Keratinocyte (primary cell): ENCODE measurements at regions not wholly inside any gene's neighbourhood (a gene's known extent, or its start where the extent isn't known, plus 50 kb on each side); places are given as distances from the start of the nearest gene placed in this dataset.

Experiments used
- DNase-seq: peaks from one replicate; pipeline ENCODE4 v3.0.0-alpha.2; 2011; ENCODE audit warnings: low read depth, missing footprints, low spot score
- FAIRE-seq: peaks from 2 replicates; lab custom pipeline; 2011; peaks lifted over from hg19 to GRCh38; lab: Jason Lieb, UNC
- H2AFZ ChIP-seq: 2 replicates; pipeline ENCODE4 v1.6.0; 2012; ENCODE audit warnings: low read length, control low read depth, inconsistent platforms; ENCODE audit not compliant: control insufficient read depth
- H3K27ac ChIP-seq: 2 replicates; pipeline ENCODE4 v1.5.1; 2011; ENCODE audit warnings: low read length; ENCODE audit not compliant: control insufficient read depth, insufficient read depth
- H3K27me3 ChIP-seq: 3 replicates; pipeline ENCODE4 v1.6.0; 2011; ENCODE audit warnings: low read length; ENCODE audit not compliant: control insufficient read depth, insufficient read depth; ENCODE audit errors: extremely low read depth
- H3K36me3 ChIP-seq, 2 experiments: 2 replicates in 1 of 2; 3 replicates in 1 of 2; pipeline ENCODE4 v1.5.1; 2011; ENCODE audit warnings: low read length in 2 of 2, mild to moderate bottlenecking in 1 of 2; ENCODE audit not compliant: control insufficient read depth in 2 of 2, insufficient read depth in 2 of 2; ENCODE audit errors: extremely low read depth in 1 of 2
- H3K4me1 ChIP-seq: 3 replicates; pipeline ENCODE4 v1.5.1; 2011; ENCODE audit warnings: low read length; ENCODE audit not compliant: control insufficient read depth, insufficient read depth; ENCODE audit errors: extremely low read depth
- H3K4me2 ChIP-seq: 3 replicates; pipeline ENCODE4 v1.6.0; 2011; ENCODE audit warnings: low read depth, low read length; ENCODE audit not compliant: control insufficient read depth, insufficient read depth; ENCODE audit errors: extremely low read depth
- H3K4me3 ChIP-seq, 3 experiments: fragments of 200-600 bp in 1 of 3; sonication (generic) in 1 of 3; 2 replicates in 2 of 3; 3 replicates in 1 of 3; pipeline ENCODE4 v1.5.1; 2011 to 2016; ENCODE audit warnings: low read length in 3 of 3, mild to moderate bottlenecking in 3 of 3, control low read depth in 2 of 3, inconsistent platforms in 1 of 3, low read depth in 1 of 3, mixed read lengths in 1 of 3, mixed run types in 1 of 3, moderate library complexity in 1 of 3; ENCODE audit not compliant: control insufficient read depth in 2 of 3, insufficient read depth in 2 of 3; ENCODE audit errors: extremely low read depth in 1 of 3
- H3K79me2 ChIP-seq: 2 replicates; pipeline ENCODE4 v1.6.0; 2012; ENCODE audit warnings: low read length; ENCODE audit not compliant: control insufficient read depth, insufficient read depth
- H3K9ac ChIP-seq: 3 replicates; pipeline ENCODE4 v1.6.0; 2011; ENCODE audit warnings: low read length; ENCODE audit not compliant: control insufficient read depth, insufficient read depth; ENCODE audit errors: extremely low read depth
- H3K9me1 ChIP-seq: 3 replicates; pipeline ENCODE4 v1.6.0; 2011; ENCODE audit warnings: low read length; ENCODE audit not compliant: control insufficient read depth, insufficient read depth; ENCODE audit errors: extremely low read depth
- H3K9me3 ChIP-seq: 2 replicates; pipeline ENCODE4 v1.5.1; 2012; ENCODE audit warnings: low read depth, low read length; ENCODE audit not compliant: control insufficient read depth
- H4K20me1 ChIP-seq: 3 replicates; pipeline ENCODE4 v1.6.0; 2011; ENCODE audit warnings: low read length; ENCODE audit not compliant: control insufficient read depth, insufficient read depth; ENCODE audit errors: extremely low read depth
- CTCF ChIP-seq, 3 experiments: IDR thresholded peaks in 1 of 3; conservative IDR thresholded peaks in 1 of 3; optimal IDR thresholded peaks in 1 of 3; 2 replicates in 2 of 3; 3 replicates in 1 of 3; pipeline versions ENCODE3 to v1.5.1; 2011; ENCODE audit warnings: low read length in 3 of 3, mild to moderate bottlenecking in 3 of 3, moderate library complexity in 2 of 3, control low read depth in 1 of 3, inconsistent platforms in 1 of 3; ENCODE audit not compliant: insufficient read depth in 2 of 3; ENCODE audit errors: extremely low read depth in 1 of 3
- EZH2 ChIP-seq: IDR thresholded peaks from one replicate; pipeline ENCODE4 v1.6.1; 2012; ENCODE audit warnings: inconsistent platforms, mild to moderate bottlenecking, low read length, moderate library complexity
- dilution Hi-C: fragments of 300-500 bp; cut with MboI; formaldehyde crosslinking; loops from one replicate; pipeline ENCODE4 v1.7.0; 2020; ENCODE audit warnings: low sequenced_read_pairs; ENCODE audit not compliant: extremely low pct_ligation_motif_present

GRCh38 chr16:50485232-50485631 is 63.0 kb upstream of the NKD1 start:
- no peaks in the 10 kb centered on the region for H3K79me2 ChIP-seq
- FAIRE-seq = no peak
- no peak overlapping the region for H3K27ac ChIP-seq

GRCh38 chr16:50482271-50482670 is 65.9 kb upstream of the NKD1 start:
- DNase-seq = no peak
- H3K9me3 ChIP-seq = no peaks in the 10 kb centered on the region
- H2AFZ ChIP-seq = no peak overlapping the region
- H3K79me2 ChIP-seq = no peaks in the 10 kb centered on the region
- no peak for FAIRE-seq
- no peak overlapping the region for H3K27ac ChIP-seq
- dilution Hi-C loops = no loop called here
- no peak for TF ChIP-seq EZH2
- no peak for TF ChIP-seq CTCF (optimal IDR thresholded peaks at IDR 0.05 in 1 of 3, IDR thresholded peaks at IDR 0.05 in 1 of 3, conservative IDR thresholded peaks at IDR 0.05 in 1 of 3; ENCODE audit: extremely low read depth in 1 of 3, insufficient read depth in 2 of 3, low read length in 3 of 3)
- H4K20me1 ChIP-seq = no peaks in the 10 kb centered on the region
- no peak overlapping the region for H3K4me3 ChIP-seq
- H3K4me2 ChIP-seq = no peak overlapping the region
- H3K36me3 ChIP-seq = no peaks in the 10 kb centered on the region
- H3K4me1 ChIP-seq = peaks cover 4% of the 10 kb centered on the region
- no peak overlapping the region for H3K9ac ChIP-seq
- peaks cover 8% of the 10 kb centered on the region for H3K27me3 ChIP-seq
- no peaks in the 10 kb centered on the region for H3K9me1 ChIP-seq

More at GRCh38 chr16:50485232-50485631, 63.0 kb upstream of the NKD1 start:
- H2AFZ ChIP-seq = no peak overlapping the region
- no peak for TF ChIP-seq EZH2
- no peak for TF ChIP-seq CTCF (optimal IDR thresholded peaks at IDR 0.05 in 1 of 3, IDR thresholded peaks at IDR 0.05 in 1 of 3, conservative IDR thresholded peaks at IDR 0.05 in 1 of 3; ENCODE audit: extremely low read depth in 1 of 3, insufficient read depth in 2 of 3, low read length in 3 of 3)
- no peaks in the 10 kb centered on the region for H3K9me1 ChIP-seq
- H4K20me1 ChIP-seq = no peaks in the 10 kb centered on the region
- H3K4me2 ChIP-seq = no peak overlapping the region
- no peaks in the 10 kb centered on the region for H3K36me3 ChIP-seq
- H3K4me1 ChIP-seq = no peaks in the 10 kb centered on the region
- dilution Hi-C loops = no loop called here
- no peak for DNase-seq
- H3K9me3 ChIP-seq = no peaks in the 10 kb centered on the region
- peaks cover 3% of the 10 kb centered on the region for H3K27me3 ChIP-seq
- no peak overlapping the region for H3K4me3 ChIP-seq
- no peak overlapping the region for H3K9ac ChIP-seq
